ENCODE measurements at regions not wholly inside any gene's neighbourhood (a gene's known extent, or its start where the extent isn't known, plus 50 kb on each side); places are given as distances from the start of the nearest gene placed in this dataset.

GRCh38 chr1:209213989-209214388 is 369.5 kb upstream of the CAMK1G start:
- H3K4me2 ChIP-seq (ENCODE audit: low read length), result no peak overlapping the region
- no peaks in the 10 kb centered on the region for H3K79me2 ChIP-seq (replicated peaks; ENCODE audit: insufficient read depth, low read length)
- no peaks in the 10 kb centered on the region for H3K9me2 ChIP-seq (ENCODE audit: insufficient read depth, low read length)
- no peak overlapping the region for H2AFZ ChIP-seq (ENCODE audit: low read depth, low read length)
- no peaks in the 10 kb centered on the region for H3K27me3 ChIP-seq (ENCODE audit: insufficient read depth, low read depth, low read length)
- H3K4me3 ChIP-seq (ENCODE audit: low read length), result no peak overlapping the region
- no peaks in the 10 kb centered on the region for H3F3A ChIP-seq (ENCODE audit: insufficient read depth, low read length, poor library complexity, severe bottlenecking)
- H3K27ac ChIP-seq (ENCODE audit: low read length), result no peak overlapping the region
- H3K36me3 ChIP-seq (ENCODE audit: insufficient read depth, low read length), result no peaks in the 10 kb centered on the region
- H4K20me1 ChIP-seq (ENCODE audit: insufficient read depth), result no peaks in the 10 kb centered on the region
- no peaks in the 10 kb centered on the region for H3K9me3 ChIP-seq (ENCODE audit: low read length)
- no peak overlapping the region for H3K9ac ChIP-seq (ENCODE audit: low read length)
- TF ChIP-seq SMC3 (conservative IDR thresholded peaks at IDR 0.05; ENCODE audit: poor library complexity), result no peak
- TF ChIP-seq EZH2 (IDR thresholded peaks at IDR 0.05; ENCODE audit: borderline replicate concordance, insufficient read depth, low read length, poor library complexity, severe bottlenecking), result no peak
- TF ChIP-seq RAD21 (conservative IDR thresholded peaks at IDR 0.05), result no peak
- TF ChIP-seq MXI1 (conservative IDR thresholded peaks at IDR 0.05; ENCODE audit: poor library complexity, severe bottlenecking), result no peak
- TF ChIP-seq EP300 (conservative IDR thresholded peaks at IDR 0.05; ENCODE audit: poor library complexity, severe bottlenecking), result no peak
- no peak for TF ChIP-seq REST (IDR thresholded peaks at IDR 0.05; ENCODE audit: borderline replicate concordance)
- no peak for TF ChIP-seq POLR2AphosphoS5 (IDR thresholded peaks at IDR 0.05)
- no peak for TF ChIP-seq CTCF (IDR thresholded peaks at IDR 0.05; ENCODE audit: poor library complexity, severe bottlenecking)
- no peak for TF ChIP-seq TAF1 (IDR thresholded peaks at IDR 0.05; ENCODE audit: low read depth)

GRCh38 chr1:209215826-209216225 is 367.7 kb upstream of the CAMK1G start:
- Histone ChIP-seq H3K9me2 (ENCODE audit: insufficient read depth, low read length) (no peaks in the 10 kb centered on the region), H3K79me2 (replicated peaks; ENCODE audit: insufficient read depth, low read length) (no peaks in the 10 kb centered on the region), H3K27me3 (ENCODE audit: insufficient read depth, low read depth, low read length) (no peaks in the 10 kb centered on the region), H3K27ac (ENCODE audit: low read length) (no peak overlapping the region), H3K36me3 (ENCODE audit: insufficient read depth, low read length) (no peaks in the 10 kb centered on the region), H2AFZ (ENCODE audit: low read depth, low read length) (no peak overlapping the region), H3K9me3 (ENCODE audit: low read length) (no peaks in the 10 kb centered on the region), H3F3A (ENCODE audit: insufficient read depth, low read length, poor library complexity, severe bottlenecking) (no peaks in the 10 kb centered on the region), H3K4me2 (ENCODE audit: low read length) (no peak overlapping the region), H4K20me1 (ENCODE audit: insufficient read depth) (no peaks in the 10 kb centered on the region), H3K9ac (ENCODE audit: low read length) (no peak overlapping the region), H3K4me3 (ENCODE audit: low read length) (no peak overlapping the region)
- no peak for TF ChIP-seq REST (IDR thresholded peaks at IDR 0.05; ENCODE audit: borderline replicate concordance)
- no peak for TF ChIP-seq CTCF (IDR thresholded peaks at IDR 0.05; ENCODE audit: poor library complexity, severe bottlenecking)
- no peak for TF ChIP-seq POLR2AphosphoS5 (IDR thresholded peaks at IDR 0.05)
- TF ChIP-seq MXI1 (conservative IDR thresholded peaks at IDR 0.05; ENCODE audit: poor library complexity, severe bottlenecking), result no peak
- no peak for TF ChIP-seq EP300 (conservative IDR thresholded peaks at IDR 0.05; ENCODE audit: poor library complexity, severe bottlenecking)
- TF ChIP-seq EZH2 (IDR thresholded peaks at IDR 0.05; ENCODE audit: borderline replicate concordance, insufficient read depth, low read length, poor library complexity, severe bottlenecking), result no peak
- TF ChIP-seq SMC3 (conservative IDR thresholded peaks at IDR 0.05; ENCODE audit: poor library complexity), result no peak
- TF ChIP-seq TAF1 (IDR thresholded peaks at IDR 0.05; ENCODE audit: low read depth), result no peak
- TF ChIP-seq RAD21 (conservative IDR thresholded peaks at IDR 0.05), result no peak
